ENCODE measurements at regions not wholly inside any gene's neighbourhood (a gene's known extent, or its start where the extent isn't known, plus 50 kb on each side); places are given as distances from the start of the nearest gene placed in this dataset.

- no peak for DNase-seq (ENCODE audit: extremely low read depth, low read depth)
- no peak overlapping the region for H3K4me3 ChIP-seq (replicated peaks; ENCODE audit: low read depth, low read length)
- no peak for TF ChIP-seq CTCF (IDR thresholded peaks at IDR 0.05; ENCODE audit: low read depth, low read length, missing control alignments)
Observed at GRCh38 chr10:33103863-33104379, 145.9 kb upstream of the ITGB1 start.

- no peak overlapping the region for H3K4me3 ChIP-seq (replicated peaks; ENCODE audit: low read depth, low read length)
- TF ChIP-seq CTCF (IDR thresholded peaks at IDR 0.05; ENCODE audit: low read depth, low read length, missing control alignments), result no peak
- no peak for DNase-seq (ENCODE audit: extremely low read depth, low read depth)
Observed at GRCh38 chr10:33102071-33102470, 144.0 kb upstream of the ITGB1 start.

GRCh38 chr10:33101392-33101787 is 143.4 kb upstream of the ITGB1 start:
- TF ChIP-seq CTCF (IDR thresholded peaks at IDR 0.05; ENCODE audit: low read depth, low read length, missing control alignments), result no peak
- H3K4me3 ChIP-seq (replicated peaks; ENCODE audit: low read depth, low read length), result no peak overlapping the region
- no peak for DNase-seq (ENCODE audit: extremely low read depth, low read depth)

- DNase-seq (ENCODE audit: extremely low read depth, low read depth), result no peak
- TF ChIP-seq CTCF (IDR thresholded peaks at IDR 0.05; ENCODE audit: low read depth, low read length, missing control alignments), result no peak
Observed at GRCh38 chr10:33100781-33101391, 142.9 kb upstream of the ITGB1 start.

GRCh38 chr10:33099748-33100147 is 141.7 kb upstream of the ITGB1 start:
- no peak for DNase-seq (ENCODE audit: extremely low read depth, low read depth)
- no peak overlapping the region for H3K4me3 ChIP-seq (replicated peaks; ENCODE audit: low read depth, low read length)
- no peak for TF ChIP-seq CTCF (IDR thresholded peaks at IDR 0.05; ENCODE audit: low read depth, low read length, missing control alignments)

More at GRCh38 chr10:33100781-33101391, 142.9 kb upstream of the ITGB1 start:
- no peak overlapping the region for H3K4me3 ChIP-seq (replicated peaks; ENCODE audit: low read depth, low read length)

GRCh38 chr10:33098951-33099663 is 141.1 kb upstream of the ITGB1 start:
- no peak for DNase-seq (ENCODE audit: extremely low read depth, low read depth)
- H3K4me3 ChIP-seq (replicated peaks; ENCODE audit: low read depth, low read length), result no peak overlapping the region
- no peak for TF ChIP-seq CTCF (IDR thresholded peaks at IDR 0.05; ENCODE audit: low read depth, low read length, missing control alignments)
